HTR-8/SVneo (cell line): ENCODE measurements at regions not wholly inside any gene's neighbourhood (a gene's known extent, or its start where the extent isn't known, plus 50 kb on each side); places are given as distances from the start of the nearest gene placed in this dataset.
"Not testable (repeated sequence)": the region's sequence is repeated elsewhere in the genome, so short reads cannot be mapped to it uniquely, and the experiment has no call there.

Experiments used
- DNase-seq: peaks from one replicate; pipeline ENCODE4 v3.0.0; 2011; ENCODE audit warnings: low spot score, mixed read lengths; ENCODE audit not compliant: insufficient read length
- FAIRE-seq: peaks from 2 replicates; lab custom pipeline; 2011; peaks lifted over from hg19 to GRCh38; lab: Jason Lieb, UNC

- DNase-seq (no peak), FAIRE-seq (no peak)
Measured at GRCh38 chr14:89476354-89476896, 59.4 kb upstream of the FOXN3 start.

GRCh38 chr14:89474464-89474863 lies 57.4 kb upstream of the FOXN3 start:
- no peak for DNase-seq
- no peak for FAIRE-seq

GRCh38 chr14:89473989-89474388 lies 57.0 kb upstream of the FOXN3 start:
- FAIRE-seq (peak; percentile 70), DNase-seq (no peak)

GRCh38 chr14:89473569-89473968 lies 56.5 kb upstream of the FOXN3 start:
- DNase-seq (no peak), FAIRE-seq (no peak)

- FAIRE-seq = no peak
- no peak for DNase-seq
Measured at GRCh38 chr14:89470401-89470800, 53.4 kb upstream of the FOXN3 start.

- no peak for DNase-seq
- no peak for FAIRE-seq
Measured at GRCh38 chr14:89469210-89470198, 52.5 kb upstream of the FOXN3 start.

GRCh38 chr14:89468566-89468965 lies 51.5 kb upstream of the FOXN3 start:
- DNase-seq (no peak), FAIRE-seq (no peak)

GRCh38 chr14:89468030-89468429 lies 51.0 kb upstream of the FOXN3 start:
- not testable (repeated sequence) for DNase-seq, FAIRE-seq

GRCh38 chr14:89466944-89467343 lies 49.9 kb upstream of the FOXN3 start:
- FAIRE-seq = no peak
- no peak for DNase-seq
